Stimulated activated CD4-positive, alpha-beta T cell treated with anti-CD3 and anti-CD28 coated beads, TNF-alpha, amount 100 ng/mL, for 1 hour (primary cell): ENCODE measurements at regions not wholly inside any gene's neighbourhood (a gene's known extent, or its start where the extent isn't known, plus 50 kb on each side); places are given as distances from the start of the nearest gene placed in this dataset.

Experiments
- DNase-seq, 3 donors: peaks; one replicate each; pipeline ENCODE4 v3.0.0-alpha.2; 2020; ENCODE audit warnings: low read depth in 3 of 3, low spot score in 1 of 3

GRCh38 chr4:138927072-138927471 lies 88.5 kb upstream of the NOCT start:
- DNase-seq: no peak

DNA sequence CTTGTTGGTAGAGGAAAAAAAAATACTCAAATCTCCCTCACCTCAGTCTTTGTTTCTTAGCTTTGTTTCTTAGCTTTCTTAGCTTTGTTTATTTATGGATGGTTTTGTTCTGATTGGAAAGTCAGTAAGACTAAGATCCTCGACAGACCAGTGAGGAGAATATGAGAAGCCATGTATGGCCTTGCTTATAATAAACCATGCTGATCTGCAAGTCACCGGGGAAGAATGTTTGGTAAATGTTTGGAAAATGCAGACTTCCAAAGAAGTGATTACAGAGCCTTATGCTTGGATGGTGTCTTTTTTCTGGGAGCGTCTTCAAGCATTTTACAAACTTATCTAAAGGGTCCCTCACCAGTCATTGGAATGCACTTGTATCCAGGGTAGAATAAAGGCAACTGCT lies 90.1 kb upstream of the NOCT start:
- DNase-seq: no peak

DNA sequence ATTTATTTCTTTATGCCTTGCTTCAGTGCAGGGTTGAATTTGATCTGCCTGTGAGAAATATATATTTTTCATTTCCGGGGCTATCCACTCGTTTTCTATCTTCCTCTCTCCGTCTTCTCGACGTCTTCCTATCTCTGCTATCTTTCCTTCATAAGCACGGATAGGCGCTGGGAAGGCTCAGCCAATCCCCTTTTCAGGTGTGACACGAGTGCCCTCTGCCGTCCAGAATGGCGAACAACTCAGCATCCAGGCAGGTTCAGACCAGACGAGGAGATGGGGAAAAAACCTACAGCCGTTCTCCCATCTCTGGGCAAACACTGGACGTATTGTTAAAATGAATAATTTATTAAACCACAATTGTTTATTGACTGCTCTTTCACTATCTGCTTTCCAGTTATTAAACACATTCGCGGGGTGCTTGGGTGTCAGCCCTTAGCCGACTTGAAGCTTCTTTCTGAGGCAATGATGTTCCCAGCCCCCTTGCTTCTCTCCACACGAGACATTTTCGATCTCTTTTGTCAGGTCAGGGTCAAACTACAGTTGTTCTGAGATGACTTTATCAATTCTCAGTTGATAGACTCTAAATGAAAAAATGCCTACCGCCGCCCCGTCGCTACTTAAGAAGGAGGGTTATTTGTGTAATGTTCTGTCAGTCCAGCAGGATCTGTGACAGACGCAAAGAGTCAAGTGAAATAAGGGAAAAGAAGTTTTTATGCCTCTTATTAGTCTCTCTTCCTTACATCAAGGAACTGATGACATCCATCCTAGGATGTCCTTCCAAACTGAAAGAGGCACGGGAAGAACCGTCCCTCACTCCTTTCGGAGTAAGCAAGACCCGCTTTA lies 96.3 kb upstream of the NOCT start:
- peak in 1 of 3 donors; percentile 20 for DNase-seq

- DNase-seq: no peak
These were observed 97.3 kb upstream of the NOCT start for GRCh38 chr4:138918169-138918869.

DNA sequence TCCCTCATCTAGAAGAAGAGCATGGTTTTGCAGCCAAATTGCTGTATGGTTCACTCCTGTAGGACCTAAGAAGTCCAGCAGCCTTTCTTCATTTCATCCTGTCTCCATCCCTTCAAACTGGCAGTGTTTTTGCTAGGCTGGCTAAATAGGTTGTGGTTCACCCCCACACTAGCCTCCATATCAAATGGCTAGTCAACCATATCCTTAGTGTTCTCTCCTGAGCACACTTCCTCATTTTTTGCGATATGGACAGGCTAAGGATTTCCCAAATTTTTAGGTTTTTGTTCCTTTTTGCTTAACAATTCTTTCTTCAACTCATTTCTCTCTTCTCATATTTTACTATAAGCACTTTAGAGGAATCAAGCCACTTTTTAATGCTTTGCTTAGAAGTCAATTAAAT lies 98.8 kb upstream of the NOCT start:
- no peak for DNase-seq

DNA sequence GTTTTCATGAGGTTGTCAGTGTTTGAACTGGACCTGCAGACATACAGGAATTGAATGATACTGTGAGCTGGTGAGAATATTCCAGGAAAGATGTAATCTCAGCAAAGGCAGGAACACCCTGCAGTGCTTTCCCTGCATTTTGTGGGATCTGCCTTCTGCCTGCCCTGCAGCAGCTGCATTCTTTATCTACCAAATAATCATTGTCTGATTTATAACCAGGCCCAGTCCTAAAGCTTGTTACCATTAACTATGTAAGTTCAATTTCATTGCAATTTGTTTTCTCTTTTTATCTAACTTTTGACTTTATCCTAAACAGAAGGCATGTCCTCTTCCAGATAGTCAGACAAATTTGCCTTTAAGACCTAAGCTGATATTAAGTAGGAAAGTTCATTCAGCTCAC lies 99.8 kb upstream of the NOCT start:
- no peak for DNase-seq

GRCh38 chr4:138912704-138913340 lies 102.8 kb upstream of the NOCT start:
- DNase-seq: no peak

DNA sequence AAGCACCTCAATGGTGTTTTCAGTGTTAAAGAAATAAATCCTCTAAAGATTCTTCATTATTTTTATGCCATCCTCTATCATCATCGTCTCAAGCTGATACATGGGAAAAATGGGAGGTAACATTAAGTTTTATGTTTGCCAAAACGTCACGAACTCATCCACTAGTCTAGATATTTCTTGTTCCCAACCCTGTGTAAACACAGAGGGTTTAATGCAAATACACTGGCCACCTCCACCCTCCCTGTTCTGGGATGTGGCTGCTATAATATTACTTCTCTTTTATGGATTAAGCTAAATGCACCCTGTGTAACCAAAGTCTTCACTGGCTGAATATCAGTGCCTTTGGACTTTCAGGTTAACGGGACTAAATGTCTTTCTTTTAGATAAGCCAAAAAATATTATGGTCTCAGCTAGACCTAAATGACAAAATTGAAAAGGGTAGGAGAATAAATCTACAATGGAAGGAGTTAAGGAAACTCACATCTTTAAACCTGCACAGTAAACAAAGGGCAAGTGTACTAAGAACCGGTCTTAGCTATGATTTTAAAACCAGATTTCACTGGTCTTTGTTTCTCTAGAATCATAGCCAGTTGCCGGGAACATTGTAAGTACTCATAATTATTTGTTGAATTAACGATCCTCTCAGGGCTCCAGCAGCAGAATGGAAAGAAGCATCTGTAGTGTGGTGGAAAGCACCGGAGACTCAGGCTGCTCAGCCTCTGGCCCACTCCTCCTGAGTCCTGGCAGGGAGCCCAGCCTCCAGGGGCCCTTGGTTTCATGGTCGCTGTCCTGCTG lies 103.5 kb upstream of the NOCT start:
- no peak for DNase-seq

DNA sequence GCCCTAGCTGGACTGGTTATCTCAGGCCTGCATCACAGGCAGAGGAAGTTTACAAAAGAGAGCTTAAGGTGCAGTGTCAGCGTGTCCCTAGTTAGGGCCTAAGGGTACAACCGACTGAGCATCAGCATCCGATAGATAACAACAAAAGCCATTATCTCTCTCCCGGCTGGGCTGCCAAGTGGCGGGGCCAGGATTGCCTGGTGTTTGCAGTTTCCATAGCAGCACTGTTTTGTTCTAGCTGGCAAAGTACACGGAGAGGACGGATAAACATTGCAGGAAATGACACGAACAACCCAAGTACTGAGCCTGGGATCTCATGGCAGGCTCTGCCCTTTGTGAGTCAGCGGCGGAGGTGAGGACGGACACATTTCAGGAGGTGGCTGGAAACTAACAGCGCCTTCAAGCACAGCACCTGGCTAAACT lies 104.7 kb upstream of the NOCT start:
- DNase-seq: no peak

DNA sequence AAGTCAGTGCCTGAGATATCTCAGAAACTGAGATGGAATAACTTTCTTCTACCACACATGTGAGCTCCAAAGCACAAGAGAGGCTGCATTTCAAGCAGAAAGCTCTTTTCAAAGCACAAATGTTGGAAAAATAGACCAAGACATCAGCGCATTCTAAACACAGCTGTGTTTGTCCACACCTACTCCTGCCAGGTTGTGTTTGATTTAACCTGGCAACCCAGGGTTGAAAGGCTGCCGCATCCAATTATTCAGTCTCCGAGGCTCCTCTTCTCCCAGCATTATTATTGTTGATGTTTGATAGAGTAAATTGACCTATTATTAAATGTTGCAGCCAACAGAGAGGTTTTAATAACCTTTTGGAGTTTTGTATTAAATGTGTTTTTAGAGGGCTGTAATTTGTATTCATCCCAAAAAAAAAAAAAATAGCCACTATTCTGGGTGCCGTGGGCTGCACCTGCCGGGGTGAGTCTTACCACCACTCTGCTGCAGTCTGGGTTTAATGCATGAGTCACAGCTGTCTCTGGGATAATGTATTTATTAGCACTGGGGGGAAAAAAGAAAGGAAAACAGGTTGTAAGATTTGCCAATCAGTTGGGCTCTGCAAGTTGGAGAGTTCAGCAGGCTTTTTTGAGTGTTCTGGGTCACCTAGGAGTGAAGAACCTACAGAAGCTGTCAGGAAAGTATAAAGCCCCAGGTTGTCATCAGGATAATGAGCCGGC lies 105.2 kb upstream of the NOCT start:
- no peak for DNase-seq

DNA sequence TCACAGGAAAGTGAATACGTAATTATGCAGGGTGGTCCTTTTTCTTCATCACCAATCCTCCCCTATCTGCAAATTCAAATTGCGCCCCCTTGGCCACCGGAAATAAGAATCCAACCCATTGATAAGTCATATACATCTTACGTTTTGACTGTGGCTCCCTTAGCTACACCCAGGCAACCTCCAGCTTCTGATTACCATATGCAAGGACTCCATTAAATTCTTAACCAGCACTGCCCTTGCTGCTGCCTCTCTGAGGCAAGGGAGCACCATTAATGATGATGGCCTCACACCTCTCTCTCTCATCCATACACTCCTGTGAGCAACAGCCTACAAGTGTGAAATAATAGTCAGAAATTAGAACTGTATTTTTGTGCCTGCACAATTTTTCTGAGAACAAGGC lies 106.0 kb upstream of the NOCT start:
- DNase-seq: no peak

DNA sequence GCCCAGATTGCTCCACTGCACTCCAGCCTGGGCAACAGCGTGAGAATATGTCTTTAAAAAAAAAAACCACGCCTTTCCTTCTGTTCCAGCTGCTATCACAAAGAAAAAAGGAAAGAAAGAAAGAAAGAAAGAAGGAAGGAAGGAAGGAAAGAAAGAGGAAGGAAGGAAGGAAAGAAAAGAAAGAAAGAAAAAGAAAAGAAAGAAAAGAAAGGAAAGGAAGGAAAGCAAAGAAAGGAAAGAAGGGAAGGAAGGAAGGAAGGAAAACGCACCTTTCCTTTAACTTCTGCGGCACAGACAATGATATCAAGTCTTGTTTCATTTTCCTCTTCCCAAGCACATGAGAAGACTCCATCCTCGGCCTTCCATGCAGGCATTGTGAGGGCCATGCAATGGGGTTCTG lies 107.4 kb upstream of the NOCT start:
- no peak for DNase-seq

- DNase-seq: no peak
These were observed 108.4 kb upstream of the NOCT start for GRCh38 chr4:138907174-138907573.

DNA sequence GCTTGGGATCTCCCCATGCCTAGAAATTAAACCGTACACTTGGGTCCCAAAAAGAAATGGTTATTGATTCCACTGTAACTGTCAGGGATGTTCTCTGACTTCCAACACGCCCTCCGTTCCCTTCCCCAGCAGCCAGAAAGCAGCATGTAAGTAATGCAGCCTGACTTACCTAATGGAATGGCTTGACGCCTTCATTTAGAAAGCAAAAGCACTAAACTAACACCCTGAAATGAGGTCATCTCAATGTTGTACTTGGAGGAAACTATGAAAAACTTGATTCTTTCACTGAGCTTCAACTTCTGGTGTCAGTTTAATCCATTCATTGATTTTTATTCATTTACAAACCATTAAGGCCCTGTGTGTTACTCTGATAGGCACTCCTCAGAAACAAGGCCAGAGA lies 110.8 kb upstream of the NOCT start:
- no peak for DNase-seq

GRCh38 chr4:138903185-138903584 lies 112.4 kb upstream of the NOCT start:
- DNase-seq: no peak

- no peak for DNase-seq
These were observed 112.9 kb upstream of the NOCT start for GRCh38 chr4:138902705-138903104.

DNA sequence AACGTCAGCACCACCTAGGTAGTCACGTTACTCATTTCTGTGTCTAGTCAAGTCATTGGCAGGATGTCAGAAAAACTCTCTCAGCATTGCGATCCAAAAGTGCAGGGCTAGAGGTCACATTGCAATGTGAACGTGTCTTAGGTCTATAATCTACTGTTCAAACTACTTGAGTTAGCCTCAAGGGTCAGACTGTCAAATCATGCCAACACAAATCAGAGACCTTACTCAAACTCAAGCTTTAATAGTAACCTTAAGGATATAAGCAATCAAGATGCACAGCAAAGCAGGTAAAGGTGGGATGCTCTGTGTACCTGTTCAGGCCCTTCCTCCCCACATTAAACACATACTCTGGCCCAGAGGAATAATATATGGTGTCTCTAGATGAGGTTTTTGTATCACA lies 114.4 kb upstream of the NOCT start:
- no peak for DNase-seq

DNA sequence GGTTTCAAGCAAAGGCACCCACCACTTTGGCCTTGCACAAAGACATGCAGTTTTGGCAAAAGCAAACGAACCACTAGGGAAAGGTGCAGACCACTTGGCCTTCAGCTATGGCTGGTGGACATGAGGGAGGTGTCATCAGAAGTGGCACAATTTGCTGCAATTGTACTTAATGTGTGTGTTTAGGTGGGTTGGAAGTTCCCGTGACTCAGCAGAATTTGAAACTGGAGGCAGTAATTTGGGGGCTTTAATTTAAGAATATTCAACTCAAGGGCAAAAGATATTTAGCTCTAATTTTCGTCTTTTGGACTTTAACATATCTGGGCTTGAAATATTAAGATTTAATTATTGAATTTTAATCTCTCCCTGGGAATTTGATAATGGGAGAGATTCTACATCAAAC lies 115.6 kb upstream of the NOCT start:
- DNase-seq: no peak

DNA sequence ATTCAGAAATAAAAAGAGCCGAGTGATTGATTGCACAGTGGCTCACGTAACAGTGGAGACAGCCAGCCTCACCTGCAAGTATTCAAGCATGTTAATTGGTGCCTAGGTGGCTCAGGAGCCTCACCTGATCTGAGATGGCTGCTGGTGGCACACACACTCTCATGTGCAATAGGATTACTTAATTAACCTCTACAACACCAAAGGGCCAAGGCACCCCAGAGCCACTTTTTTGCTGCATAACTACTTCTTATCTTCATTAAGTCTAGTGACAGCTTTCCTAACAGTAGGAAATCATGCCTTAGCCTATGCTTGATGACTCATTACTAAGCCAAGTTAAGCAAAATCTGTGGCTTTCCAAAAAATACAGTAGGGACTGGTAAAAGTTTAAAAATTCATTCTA lies 117.3 kb upstream of the NOCT start:
- DNase-seq: no peak

- DNase-seq: no peak
These were observed 117.8 kb upstream of the NOCT start for GRCh38 chr4:138897811-138898226.

DNA sequence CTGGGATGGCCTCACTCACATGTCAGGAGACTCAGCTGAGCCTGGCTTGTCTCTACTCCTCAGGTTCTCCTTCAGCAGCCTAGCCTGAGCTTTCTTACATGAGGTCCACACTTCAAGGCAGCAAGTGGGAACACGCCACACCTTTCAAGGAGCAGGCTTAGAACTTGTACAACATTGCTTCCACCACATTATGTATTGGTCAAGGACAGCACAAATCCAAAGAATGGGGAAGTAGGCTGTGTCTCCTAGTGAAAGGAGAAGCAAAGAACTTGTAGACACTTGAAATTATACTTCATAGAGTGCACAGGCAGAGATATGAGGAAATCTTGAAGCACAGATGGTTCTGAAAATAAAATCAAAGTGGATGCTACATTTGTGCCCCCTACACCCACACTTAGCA lies 120.9 kb upstream of the NOCT start:
- no peak for DNase-seq
